ENCODE measurements at regions not wholly inside any gene's neighbourhood (a gene's known extent, or its start where the extent isn't known, plus 50 kb on each side); places are given as distances from the start of the nearest gene placed in this dataset.

DNA sequence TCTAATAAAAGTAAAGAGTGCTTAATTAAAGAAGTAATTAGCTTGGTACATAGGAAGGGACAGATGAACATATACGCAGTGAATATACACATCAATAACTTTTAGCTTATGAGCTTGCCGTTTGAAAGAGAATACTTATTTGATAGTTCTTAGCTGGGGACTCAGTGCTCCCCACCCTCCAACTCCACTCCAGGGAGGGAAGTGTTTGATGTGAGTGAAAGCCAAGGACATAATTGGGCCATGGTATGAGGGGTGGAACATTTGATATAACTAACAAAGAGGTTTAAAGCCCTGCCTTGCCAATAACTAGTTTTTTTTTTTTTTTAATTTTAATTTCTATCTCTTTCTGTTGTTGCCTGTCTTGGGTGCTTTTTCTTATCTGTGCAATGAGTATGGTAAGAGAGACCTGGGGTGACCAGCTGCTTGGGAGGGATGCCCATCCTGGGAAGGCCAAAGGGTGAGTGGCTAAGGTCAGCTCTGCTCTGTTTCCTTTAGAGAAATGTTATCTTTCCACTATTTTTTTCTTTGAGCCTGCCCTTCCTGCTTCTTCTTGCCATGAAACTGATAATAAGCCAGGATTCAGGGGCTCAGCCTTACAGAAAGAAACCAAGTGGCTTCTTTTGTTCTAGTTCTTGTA, 132.8 kb upstream of the CPSF6 start:
- Histone ChIP-seq H3K4ac (ENCODE audit: low read depth, low read length) (no peak overlapping the region), H3K23me2 (ENCODE audit: insufficient read length, low read depth, low read length, poor library complexity, severe bottlenecking) (no peaks in the 10 kb centered on the region), H3K79me2 (ENCODE audit: insufficient read depth, low read length) (no peaks in the 10 kb centered on the region), H3T11ph (ENCODE audit: low read length) (no peak overlapping the region), H3K9ac (ENCODE audit: extremely low read depth, insufficient read length, low read length) (no peak overlapping the region), H2BK120ac (ENCODE audit: low read depth, low read length, poor library complexity, severe bottlenecking) (no peak overlapping the region), H2BK15ac (ENCODE audit: low read depth, low read length) (no peak overlapping the region), H3K27me3 (ENCODE audit: insufficient read depth, low read length) (no peaks in the 10 kb centered on the region), H2AFZ (ENCODE audit: low read length) (no peak overlapping the region), H3K27ac (ENCODE audit: insufficient read length, low read depth, low read length) (no peak overlapping the region), H2AK5ac (ENCODE audit: insufficient read length, low read length) (no peak overlapping the region), H4K8ac (replicated peaks; ENCODE audit: insufficient read length, low read depth, low read length) (no peak overlapping the region), H3K4me1 (ENCODE audit: insufficient read depth, low read length) (peaks cover 2% of the 10 kb centered on the region; the same call in 1 of the 2 replicates), H2BK12ac (ENCODE audit: insufficient read length, low read depth, low read length) (no peak overlapping the region), H3K4me2 (ENCODE audit: insufficient read depth, insufficient read length, low read length) (no peak overlapping the region), H4K20me1 (ENCODE audit: control insufficient read depth, insufficient read depth, insufficient read length) (no peaks in the 10 kb centered on the region), H3K18ac (ENCODE audit: insufficient read length, low read depth, low read length) (no peak overlapping the region), H4K91ac (ENCODE audit: insufficient read length, low read depth, low read length) (no peak overlapping the region), H4K5ac (ENCODE audit: insufficient read length, low read depth, low read length) (no peak overlapping the region), H3K9me3 (ENCODE audit: control insufficient read depth, low read depth, low read length) (no peaks in the 10 kb centered on the region), H2BK20ac (ENCODE audit: low read depth, low read length, poor library complexity, severe bottlenecking) (no peak overlapping the region), H3K79me1 (ENCODE audit: insufficient read depth, low read depth, low read length, poor library complexity, severe bottlenecking) (no peaks in the 10 kb centered on the region), H3K23ac (ENCODE audit: insufficient read length, low read depth, low read length) (no peak overlapping the region), H3K56ac (ENCODE audit: insufficient read length, low read depth, low read length) (no peak overlapping the region), H3K14ac (ENCODE audit: insufficient read depth, low read length) (no peak overlapping the region), H2BK5ac (ENCODE audit: insufficient read length, low read length) (no peak overlapping the region)
- Mint-ChIP-seq H3K9me3 (peaks cover 0 to 2% of the 10 kb centered on the region in 2 experiments; a peak in 1 of 5 replicates), H3K27me3 (ENCODE audit: low read depth) (no peaks in the 10 kb centered on the region), H3K4me3 (no peak overlapping the region), H3K36me3 (ENCODE audit: insufficient read depth in 1 of 3, low read depth in 3 of 3) (no peaks in the 10 kb centered on the region; a peak in 2 of 7 replicates), H3K27ac (no peak overlapping the region), H3K4me1 (peaks cover 15 to 16% of the 10 kb centered on the region in 2 experiments)
- TF ChIP-seq, protein P1, sequence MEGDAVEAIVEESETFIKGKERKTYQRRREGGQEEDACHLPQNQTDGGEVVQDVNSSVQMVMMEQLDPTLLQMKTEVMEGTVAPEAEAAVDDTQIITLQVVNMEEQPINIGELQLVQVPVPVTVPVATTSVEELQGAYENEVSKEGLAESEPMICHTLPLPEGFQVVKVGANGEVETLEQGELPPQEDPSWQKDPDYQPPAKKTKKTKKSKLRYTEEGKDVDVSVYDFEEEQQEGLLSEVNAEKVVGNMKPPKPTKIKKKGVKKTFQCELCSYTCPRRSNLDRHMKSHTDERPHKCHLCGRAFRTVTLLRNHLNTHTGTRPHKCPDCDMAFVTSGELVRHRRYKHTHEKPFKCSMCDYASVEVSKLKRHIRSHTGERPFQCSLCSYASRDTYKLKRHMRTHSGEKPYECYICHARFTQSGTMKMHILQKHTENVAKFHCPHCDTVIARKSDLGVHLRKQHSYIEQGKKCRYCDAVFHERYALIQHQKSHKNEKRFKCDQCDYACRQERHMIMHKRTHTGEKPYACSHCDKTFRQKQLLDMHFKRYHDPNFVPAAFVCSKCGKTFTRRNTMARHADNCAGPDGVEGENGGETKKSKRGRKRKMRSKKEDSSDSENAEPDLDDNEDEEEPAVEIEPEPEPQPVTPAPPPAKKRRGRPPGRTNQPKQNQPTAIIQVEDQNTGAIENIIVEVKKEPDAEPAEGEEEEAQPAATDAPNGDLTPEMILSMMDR (conservative IDR thresholded peaks at IDR 0.05) = no peak
- no CpG with 5 or more reads among the region's 2 CpGs for WGBS (ENCODE audit: extremely low coverage, insufficient read length, low lambda C conversion rate)
- no peak for DNase-seq
